Naive thymus-derived CD4-positive, alpha-beta T cell (primary cell): ENCODE measurements at regions not wholly inside any gene's neighbourhood (a gene's known extent, or its start where the extent isn't known, plus 50 kb on each side); places are given as distances from the start of the nearest gene placed in this dataset.
A peak's percentile ranks its signal among the peaks of the same experiment; 100 is the strongest.

ENCODE experiments used
- ATAC-seq: fragments of 150-1000 bp; cut with Tn5 transposase; 2 replicates; pipeline ENCODE4 v1.10.0; 2021; ENCODE audit warnings: mild to moderate bottlenecking, moderate library complexity
- CTCF ChIA-PET: fragments of 350-600 bp; sonication (Branson Sonifier 250); formaldehyde crosslinking; loops from one replicate; lab custom pipeline; 2021; ENCODE audit warnings: antibody characterized with exemption; lab: Charles Lee
- POLR2A ChIA-PET: fragments of 350-600 bp; sonication (Branson Sonifier 250); formaldehyde crosslinking; loops from one replicate; lab custom pipeline; 2021; ENCODE audit warnings: antibody characterized with exemption, inconsistent platforms; lab: Charles Lee
- DNase-seq, 9 donors: peaks; one replicate each; pipeline versions ENCODE4 v3.0.0 to v3.0.0-alpha.2; 2020 to 2022; ENCODE audit warnings: mixed read lengths in 1 of 9
- H3K27ac ChIP-seq: one replicate; pipeline ENCODE4 v1.7.0; 2013; ENCODE audit warnings: mild to moderate bottlenecking, low read depth, low read length, moderate library complexity
- H3K27me3 ChIP-seq, 2 donors: one replicate each; pipeline ENCODE4 v1.7.0; 2013; ENCODE audit warnings: low read length in 2 of 2, mild to moderate bottlenecking in 2 of 2, moderate library complexity in 2 of 2; ENCODE audit not compliant: control insufficient read depth in 2 of 2, insufficient read depth in 2 of 2
- H3K36me3 ChIP-seq, 3 experiments: 1 replicate in 2 of 3; 2 replicates in 1 of 3; pipeline ENCODE4 v1.7.0; 2013; ENCODE audit warnings: low read length in 3 of 3, mild to moderate bottlenecking in 3 of 3, moderate library complexity in 1 of 3; ENCODE audit not compliant: insufficient read depth in 3 of 3, control insufficient read depth in 2 of 3
- H3K4me1 ChIP-seq, 2 donors: one replicate each; pipeline ENCODE4 v1.7.0; 2013; ENCODE audit warnings: low read length in 2 of 2, mild to moderate bottlenecking in 2 of 2, moderate library complexity in 1 of 2; ENCODE audit not compliant: control insufficient read depth in 2 of 2, insufficient read depth in 2 of 2
- H3K4me3 ChIP-seq: 2 replicates; pipeline ENCODE4 v1.7.0; 2013; ENCODE audit warnings: mild to moderate bottlenecking, low read length
- H3K9me3 ChIP-seq, 3 experiments: 1 replicate in 2 of 3; 2 replicates in 1 of 3; pipeline ENCODE4 v1.7.0; 2013; ENCODE audit warnings: low read length in 3 of 3; ENCODE audit not compliant: control insufficient read depth in 2 of 3
- H3K27ac Mint-ChIP-seq, 9 donors: one replicate each; pipeline ENCODE4 v1.8.0; 2020 to 2022; ENCODE audit warnings: mixed read lengths in 9 of 9, mild to moderate bottlenecking in 8 of 9, moderate library complexity in 5 of 9, inconsistent platforms in 2 of 9
- H3K27me3 Mint-ChIP-seq, 5 donors: one replicate each; pipeline ENCODE4 v1.8.0; 2021 to 2022; ENCODE audit warnings: mixed read lengths in 5 of 5, mild to moderate bottlenecking in 1 of 5
- H3K36me3 Mint-ChIP-seq, 5 donors: one replicate each; pipeline ENCODE4 v1.8.0; 2020 to 2022; ENCODE audit warnings: mixed read lengths in 5 of 5, mild to moderate bottlenecking in 3 of 5, inconsistent platforms in 1 of 5
- H3K4me1 Mint-ChIP-seq, 7 donors: one replicate each; pipeline ENCODE4 v1.8.0; 2020 to 2022; ENCODE audit warnings: mixed read lengths in 7 of 7, mild to moderate bottlenecking in 3 of 7, inconsistent platforms in 1 of 7
- H3K4me3 Mint-ChIP-seq, 10 donors: one replicate each; pipeline ENCODE4 v1.8.0; 2020 to 2022; ENCODE audit warnings: mild to moderate bottlenecking in 10 of 10, mixed read lengths in 10 of 10, moderate library complexity in 6 of 10, inconsistent platforms in 2 of 10
- H3K9me3 Mint-ChIP-seq, 11 donors: one replicate each; pipeline ENCODE4 v1.8.0; 2020 to 2022; ENCODE audit warnings: mixed read lengths in 11 of 11, mild to moderate bottlenecking in 4 of 11, inconsistent platforms in 1 of 11, moderate library complexity in 1 of 11
- intact Hi-C, 2 donors: fragments of 100-400 bp; cut with micrococcal nuclease; formaldehyde crosslinking; loops; one replicate each; pipeline ENCODE4 v1.15.1; 2023

GRCh38 chrX:40213092-40213491, 115.3 kb upstream of the BCOR start:
- H3K4me1 Mint-ChIP-seq: peaks cover 0 to 5% (median 0%) of the 10 kb centered on the region in 7 donors
- DNase-seq: no peak
- no peak for ATAC-seq
- no peak overlapping the region for H3K4me3 Mint-ChIP-seq
- no peaks in the 10 kb centered on the region for H3K27me3 Mint-ChIP-seq
- POLR2A ChIA-PET: interaction anchor here (2.6 kb wide), 1 partner anchor 36 kb away, joined by 11 read pairs; no protein-coding TSS in a partner anchor
- H3K27me3 ChIP-seq: no peaks in the 10 kb centered on the region
- no peaks in the 10 kb centered on the region for H3K9me3 ChIP-seq
- CTCF ChIA-PET: interaction anchor here (0.6 kb wide), 1 partner anchor 216 kb away, joined by 3 read pairs; no protein-coding TSS in a partner anchor
- no peaks in the 10 kb centered on the region for H3K4me1 ChIP-seq
- intact Hi-C loops: no loop called here
- no peaks in the 10 kb centered on the region for H3K36me3 Mint-ChIP-seq
- H3K27ac ChIP-seq: no peak overlapping the region
- no peak overlapping the region for H3K27ac Mint-ChIP-seq
- H3K36me3 ChIP-seq: no peaks in the 10 kb centered on the region
- H3K9me3 Mint-ChIP-seq: peaks cover 0 to 9% (median 0%) of the 10 kb centered on the region in 11 donors
- no peak overlapping the region for H3K4me3 ChIP-seq

GRCh38 chrX:40209951-40210617, 112.3 kb upstream of the BCOR start:
- no peak overlapping the region for H3K27ac ChIP-seq
- H3K9me3 ChIP-seq: no peaks in the 10 kb centered on the region
- no peaks in the 10 kb centered on the region for H3K4me1 ChIP-seq
- H3K36me3 Mint-ChIP-seq: no peaks in the 10 kb centered on the region
- H3K27me3 Mint-ChIP-seq: no peaks in the 10 kb centered on the region
- H3K36me3 ChIP-seq: no peaks in the 10 kb centered on the region
- peaks cover 0 to 9% (median 6%) of the 10 kb centered on the region in 7 donors for H3K4me1 Mint-ChIP-seq
- ChIA-PET POLR2A (no interaction called here), CTCF (no interaction called here)
- H3K9me3 Mint-ChIP-seq: peaks cover 0 to 8% (median 0%) of the 10 kb centered on the region in 11 donors
- no peaks in the 10 kb centered on the region for H3K27me3 ChIP-seq
- intact Hi-C loops: loop anchor here (1.0 to 5.0 kb wide), 3 partner anchors 33 to 396 kb away; no protein-coding TSS in a partner anchor
- no peak overlapping the region for H3K4me3 Mint-ChIP-seq
- H3K27ac Mint-ChIP-seq: no peak overlapping the region
- no peak for ATAC-seq
- no peak for DNase-seq
- no peak overlapping the region for H3K4me3 ChIP-seq

GRCh38 chrX:40207626-40208025, 109.9 kb upstream of the BCOR start:
- DNase-seq (peak in 1 of 9 donors; percentile 22), ATAC-seq (peak; percentile 68)

GRCh38 chrX:40205471-40205870, 107.7 kb upstream of the BCOR start:
- ATAC-seq (no peak), DNase-seq (no peak)
- ChIA-PET CTCF (interaction anchor here (0.6 kb wide), 1 partner anchor 9 kb away, joined by 4 read pairs; no protein-coding TSS in a partner anchor), POLR2A (interaction anchor here (2.4 kb wide), 1 partner anchor 28 kb away, joined by 8 read pairs; no protein-coding TSS in a partner anchor)
- Histone ChIP-seq H3K36me3 (no peaks in the 10 kb centered on the region), H3K27ac (no peak overlapping the region), H3K4me1 (peaks cover 2 to 5% of the 10 kb centered on the region in 2 donors), H3K27me3 (no peaks in the 10 kb centered on the region), H3K9me3 (no peaks in the 10 kb centered on the region), H3K4me3 (no peak overlapping the region)
- Mint-ChIP-seq H3K9me3 (no peaks in the 10 kb centered on the region), H3K36me3 (no peaks in the 10 kb centered on the region), H3K4me1 (peaks cover 0 to 26% (median 18%) of the 10 kb centered on the region in 7 donors), H3K4me3 (peak overlapping the region in 3 of 10 donors; percentile 47 to 56 (median 52)), H3K27ac (peak overlapping the region in 1 of 9 donors; percentile 71), H3K27me3 (no peaks in the 10 kb centered on the region)
- intact Hi-C loops: loop anchor here in 1 of 2 donors (5.0 kb wide), 1 partner anchor 33 kb away; no protein-coding TSS in a partner anchor

More at GRCh38 chrX:40207626-40208025, 109.9 kb upstream of the BCOR start:
- no peak overlapping the region for H3K4me3 Mint-ChIP-seq
- Histone ChIP-seq H3K4me3 (no peak overlapping the region), H3K36me3 (no peaks in the 10 kb centered on the region), H3K27me3 (no peaks in the 10 kb centered on the region), H3K9me3 (no peaks in the 10 kb centered on the region), H3K4me1 (peaks cover under 1 to 2% of the 10 kb centered on the region in 2 donors), H3K27ac (no peak overlapping the region)
- no peak overlapping the region for H3K27ac Mint-ChIP-seq
- ChIA-PET CTCF (no interaction called here), POLR2A (interaction anchor here (1.5 to 2.6 kb wide), 2 partner anchors 30 to 40 kb away, joined by 4 to 14 read pairs; no protein-coding TSS in a partner anchor)
- no peaks in the 10 kb centered on the region for H3K9me3 Mint-ChIP-seq
- no peaks in the 10 kb centered on the region for H3K27me3 Mint-ChIP-seq
- intact Hi-C loops: loop anchor here (2.0 to 5.0 kb wide), 2 partner anchors 31 to 35 kb away; no protein-coding TSS in a partner anchor
- no peaks in the 10 kb centered on the region for H3K36me3 Mint-ChIP-seq
- peaks cover 0 to 16% (median 14%) of the 10 kb centered on the region in 7 donors for H3K4me1 Mint-ChIP-seq

- no peaks in the 10 kb centered on the region for H3K27me3 Mint-ChIP-seq
- Histone ChIP-seq H3K4me1 (peaks cover 2 to 5% of the 10 kb centered on the region in 2 donors), H3K4me3 (no peak overlapping the region), H3K36me3 (no peaks in the 10 kb centered on the region), H3K27ac (no peak overlapping the region), H3K27me3 (no peaks in the 10 kb centered on the region), H3K9me3 (no peaks in the 10 kb centered on the region)
- POLR2A ChIA-PET: interaction anchor here (0.7 kb wide), 1 partner anchor 27 kb away, joined by 3 read pairs; no protein-coding TSS in a partner anchor
- CTCF ChIA-PET: no interaction called here
- intact Hi-C loops: no loop called here
- H3K27ac Mint-ChIP-seq: peak overlapping the region in 2 of 9 donors; percentile 56 to 81
- H3K36me3 Mint-ChIP-seq: no peaks in the 10 kb centered on the region
- peak overlapping the region in 6 of 10 donors; percentile 11 to 69 (median 46) for H3K4me3 Mint-ChIP-seq
- H3K4me1 Mint-ChIP-seq: peaks cover 0 to 22% (median 13%) of the 10 kb centered on the region in 7 donors
- H3K9me3 Mint-ChIP-seq: no peaks in the 10 kb centered on the region
- peak in 1 of 9 donors; percentile 21 for DNase-seq
- peak; percentile 47 for ATAC-seq
These were observed 104.7 kb upstream of the BCOR start for GRCh38 chrX:40202456-40202855.

- H3K4me3 ChIP-seq: no peak overlapping the region
- H3K27me3 ChIP-seq: no peaks in the 10 kb centered on the region
- no peaks in the 10 kb centered on the region for H3K36me3 ChIP-seq
- Mint-ChIP-seq H3K27ac (peak overlapping the region in 2 of 9 donors; percentile 25 to 90), H3K4me3 (peak overlapping the region in 1 of 10 donors; percentile 67), H3K4me1 (peaks cover 0 to 22% (median 13%) of the 10 kb centered on the region in 7 donors), H3K36me3 (no peaks in the 10 kb centered on the region), H3K9me3 (no peaks in the 10 kb centered on the region), H3K27me3 (no peaks in the 10 kb centered on the region)
- DNase-seq: peak in 2 of 9 donors; percentile 13 to 15
- peaks cover 2 to 5% of the 10 kb centered on the region in 2 donors for H3K4me1 ChIP-seq
- H3K27ac ChIP-seq: no peak overlapping the region
- ChIA-PET POLR2A (no interaction called here), CTCF (interaction anchor here (0.6 kb wide), 1 partner anchor 14 kb away, joined by 4 read pairs; no protein-coding TSS in a partner anchor)
- intact Hi-C loops: loop anchor here in 1 of 2 donors (1.0 kb wide), 2 partner anchors 25 to 44 kb away; no protein-coding TSS in a partner anchor
- no peaks in the 10 kb centered on the region for H3K9me3 ChIP-seq
- peak; percentile 80 for ATAC-seq
These were observed 103.6 kb upstream of the BCOR start for GRCh38 chrX:40201329-40201885.
